ENCODE measurements at regions not wholly inside any gene's neighbourhood (a gene's known extent, or its start where the extent isn't known, plus 50 kb on each side); places are given as distances from the start of the nearest gene placed in this dataset.
"Not testable (repeated sequence)": the region's sequence is repeated elsewhere in the genome, so short reads cannot be mapped to it uniquely, and the experiment has no call there.

DNA sequence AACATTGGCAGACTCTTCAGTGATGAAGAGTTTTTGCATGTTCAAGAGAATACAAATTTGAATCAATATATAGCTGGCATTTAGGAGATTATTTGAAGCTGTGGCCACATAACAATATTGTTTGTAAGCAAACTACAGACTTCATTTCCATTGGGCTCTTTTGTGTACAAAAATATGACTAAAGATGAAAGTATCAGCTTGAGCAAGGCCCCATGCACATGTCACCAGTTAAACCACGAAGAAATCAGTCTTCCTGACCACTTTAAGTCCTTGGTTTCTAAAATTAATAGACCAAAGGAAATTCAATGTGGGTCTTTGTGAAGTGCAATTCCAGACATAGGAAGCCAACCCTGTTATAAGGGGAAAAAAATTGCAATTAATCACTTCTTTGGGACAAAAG is 1664.6 kb upstream of the ADGRL3 start:
- no peaks in the 10 kb centered on the region for H3K4me1 ChIP-seq (ENCODE audit: control insufficient read depth, insufficient read depth, low read length)
- H3K27ac ChIP-seq (ENCODE audit: insufficient read depth, low read depth, low read length, poor library complexity, severe bottlenecking): no peak overlapping the region
- no peak overlapping the region for H3K4me3 ChIP-seq (ENCODE audit: insufficient read depth, low read depth, low read length)
- WGBS, 2 experiments: 100% methylated on average over 1 of the region's 1 CpG
- no peaks in the 10 kb centered on the region for H3K36me3 ChIP-seq (ENCODE audit: control insufficient read depth, insufficient read depth, low read length)
- H3K27me3 ChIP-seq (ENCODE audit: control insufficient read depth, insufficient read depth, low read length, poor library complexity, severe bottlenecking): no peaks in the 10 kb centered on the region
- H3K9me3 ChIP-seq (ENCODE audit: control insufficient read depth, low read length): no peaks in the 10 kb centered on the region

DNA sequence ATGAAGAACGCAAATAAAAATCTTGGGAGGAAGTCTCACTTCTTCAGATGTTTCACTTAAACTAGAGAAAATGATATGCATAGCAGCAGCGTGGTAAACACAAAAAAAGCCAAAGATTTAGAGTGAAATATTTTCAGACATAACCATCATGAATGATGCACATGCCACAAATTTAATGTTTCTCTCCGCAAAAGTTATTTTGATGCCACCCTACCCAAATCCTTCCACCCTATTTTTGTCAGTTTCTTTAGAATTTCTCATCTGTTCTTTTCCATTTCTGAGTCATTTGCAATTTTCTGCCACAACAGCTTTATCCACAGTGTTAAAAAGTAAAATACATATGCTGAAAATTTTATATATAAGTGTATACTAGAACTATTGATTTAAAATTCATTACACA is 1663.7 kb upstream of the ADGRL3 start:
- Histone ChIP-seq H3K9me3 (ENCODE audit: control insufficient read depth, low read length) (no peaks in the 10 kb centered on the region), H3K36me3 (ENCODE audit: control insufficient read depth, insufficient read depth, low read length) (no peaks in the 10 kb centered on the region), H3K27me3 (ENCODE audit: control insufficient read depth, insufficient read depth, low read length, poor library complexity, severe bottlenecking) (no peaks in the 10 kb centered on the region), H3K4me1 (ENCODE audit: control insufficient read depth, insufficient read depth, low read length) (no peaks in the 10 kb centered on the region), H3K27ac (ENCODE audit: insufficient read depth, low read depth, low read length, poor library complexity, severe bottlenecking) (no peak overlapping the region), H3K4me3 (ENCODE audit: insufficient read depth, low read depth, low read length) (no peak overlapping the region)
- 93 to 95% methylated on average over 3 of the region's 3 CpGs for WGBS, 2 experiments

DNA sequence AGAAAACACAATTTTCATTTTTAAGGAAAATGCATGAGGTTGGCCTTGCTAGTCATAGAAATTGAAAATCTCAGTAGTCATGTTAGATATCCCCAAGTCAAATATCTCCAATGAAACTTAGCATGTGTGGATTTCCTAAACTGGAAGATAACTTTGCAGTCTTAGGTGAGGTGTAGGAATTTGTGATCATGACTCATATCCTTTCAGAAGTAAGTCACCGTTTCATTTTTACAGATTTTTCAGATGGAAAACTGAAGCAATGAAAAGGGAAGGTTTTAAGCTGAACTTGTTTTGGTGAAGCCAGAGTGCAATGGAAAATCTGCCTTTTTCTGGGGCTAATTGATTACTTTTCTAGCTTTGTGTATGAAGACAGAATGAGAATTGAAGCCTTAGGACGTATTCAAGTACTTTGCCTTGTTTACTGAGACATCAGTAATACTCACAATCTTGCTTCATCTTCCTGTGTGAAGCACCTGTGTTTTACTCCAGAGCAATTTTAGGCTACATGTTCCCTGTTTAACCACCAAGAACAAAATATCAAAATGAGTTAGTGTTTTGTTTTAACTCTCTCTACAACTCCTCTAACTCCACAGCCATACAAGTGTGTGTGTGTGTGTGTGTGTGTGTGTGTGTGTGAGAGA is 1662.8 kb upstream of the ADGRL3 start:
- WGBS, 2 experiments: 95 to 97% methylated on average over 2 of the region's 2 CpGs
- no peaks in the 10 kb centered on the region for H3K27me3 ChIP-seq (ENCODE audit: control insufficient read depth, insufficient read depth, low read length, poor library complexity, severe bottlenecking)
- H3K36me3 ChIP-seq (ENCODE audit: control insufficient read depth, insufficient read depth, low read length): no peaks in the 10 kb centered on the region
- no peak overlapping the region for H3K27ac ChIP-seq (ENCODE audit: insufficient read depth, low read depth, low read length, poor library complexity, severe bottlenecking)
- H3K4me1 ChIP-seq (ENCODE audit: control insufficient read depth, insufficient read depth, low read length): no peaks in the 10 kb centered on the region
- H3K9me3 ChIP-seq (ENCODE audit: control insufficient read depth, low read length): no peaks in the 10 kb centered on the region
- no peak overlapping the region for H3K4me3 ChIP-seq (ENCODE audit: insufficient read depth, low read depth, low read length)

DNA sequence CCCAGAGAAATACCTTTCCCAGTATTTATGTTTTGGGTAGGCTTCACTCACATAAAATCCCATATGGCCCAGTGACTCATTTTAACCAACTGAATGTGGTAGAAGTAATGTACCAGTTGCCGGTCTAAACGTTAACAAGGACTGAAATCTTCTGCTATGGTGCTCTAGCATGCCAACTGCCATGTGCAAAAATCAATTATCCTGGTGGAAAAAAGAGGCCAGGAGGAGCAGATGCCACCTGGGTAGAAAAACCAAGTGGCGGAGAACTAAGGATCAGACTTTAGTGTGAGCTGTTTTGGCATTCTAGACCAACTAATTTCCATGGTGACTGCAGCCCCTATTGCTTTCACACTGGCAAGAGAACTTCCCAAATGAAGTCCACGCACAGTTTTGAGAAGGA is 1660.7 kb upstream of the ADGRL3 start:
- H3K36me3 ChIP-seq (ENCODE audit: control insufficient read depth, insufficient read depth, low read length): no peaks in the 10 kb centered on the region
- no peaks in the 10 kb centered on the region for H3K4me1 ChIP-seq (ENCODE audit: control insufficient read depth, insufficient read depth, low read length)
- H3K9me3 ChIP-seq (ENCODE audit: control insufficient read depth, low read length): no peaks in the 10 kb centered on the region
- 94 to 98% methylated on average over 3 to 4 of the region's 4 CpGs for WGBS, 2 experiments
- H3K27ac ChIP-seq (ENCODE audit: insufficient read depth, low read depth, low read length, poor library complexity, severe bottlenecking): no peak overlapping the region
- H3K4me3 ChIP-seq (ENCODE audit: insufficient read depth, low read depth, low read length): no peak overlapping the region
- no peaks in the 10 kb centered on the region for H3K27me3 ChIP-seq (ENCODE audit: control insufficient read depth, insufficient read depth, low read length, poor library complexity, severe bottlenecking)

DNA sequence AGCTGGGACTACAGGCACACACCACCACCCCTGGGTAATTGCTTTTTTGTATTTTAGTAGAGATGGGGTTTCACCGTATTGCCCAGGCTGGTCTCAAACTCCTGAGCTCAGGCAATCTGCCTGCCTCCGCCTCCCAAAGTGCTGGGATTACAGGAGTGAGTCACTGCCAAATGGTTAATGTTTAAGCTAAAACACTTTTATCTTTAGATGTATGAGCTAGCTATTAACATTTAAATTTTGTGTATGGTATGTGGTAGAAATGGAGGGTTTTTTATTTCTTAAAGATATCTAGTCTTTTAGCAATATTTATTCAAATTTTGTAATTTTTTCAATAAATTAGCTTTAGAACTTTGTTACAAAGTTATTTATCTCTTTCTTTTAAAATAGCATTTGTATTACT is 1659.8 kb upstream of the ADGRL3 start:
- Histone ChIP-seq H3K27me3 (ENCODE audit: control insufficient read depth, insufficient read depth, low read length, poor library complexity, severe bottlenecking) (no peaks in the 10 kb centered on the region), H3K27ac (ENCODE audit: insufficient read depth, low read depth, low read length, poor library complexity, severe bottlenecking) (no peak overlapping the region), H3K4me3 (ENCODE audit: insufficient read depth, low read depth, low read length) (no peak overlapping the region), H3K9me3 (ENCODE audit: control insufficient read depth, low read length) (no peaks in the 10 kb centered on the region), H3K36me3 (ENCODE audit: control insufficient read depth, insufficient read depth, low read length) (no peaks in the 10 kb centered on the region), H3K4me1 (ENCODE audit: control insufficient read depth, insufficient read depth, low read length) (no peaks in the 10 kb centered on the region)
- 91 to 93% methylated on average over 2 of the region's 2 CpGs for whole genome bisulfite sequencing, 2 experiments

DNA sequence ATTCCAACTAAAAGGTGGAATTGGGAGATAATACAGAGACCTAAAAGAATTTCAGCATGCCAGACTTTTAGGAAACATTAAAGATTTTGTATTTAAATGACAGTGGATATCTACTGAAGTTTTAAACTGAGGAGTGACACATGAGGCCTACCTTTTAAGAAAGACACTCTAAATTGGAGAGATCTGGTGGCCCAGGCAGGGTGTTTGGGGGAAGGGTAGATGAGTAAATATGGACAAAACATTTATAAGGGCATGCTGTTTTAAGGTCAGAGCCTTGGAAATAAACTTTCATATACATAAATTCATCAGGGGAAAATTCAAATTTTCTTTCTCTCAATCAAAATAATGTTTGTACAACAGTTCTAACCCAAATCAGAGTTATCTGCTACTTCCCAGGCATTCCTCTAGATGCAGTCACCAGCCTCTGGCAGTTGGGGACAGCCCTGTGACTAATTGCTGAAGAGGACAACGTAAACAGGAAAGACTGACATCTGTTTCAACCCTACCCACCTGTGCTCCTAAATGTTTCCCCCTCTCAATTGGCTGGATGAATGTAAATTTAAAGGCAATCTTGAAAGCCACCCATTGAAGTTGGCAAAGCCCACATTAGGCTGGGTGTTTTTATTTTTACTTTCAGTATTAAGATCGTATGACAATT is 1646.9 kb upstream of the ADGRL3 start:
- Histone ChIP-seq H3K27ac (ENCODE audit: insufficient read depth, low read depth, low read length, poor library complexity, severe bottlenecking) (no peak overlapping the region), H3K4me3 (ENCODE audit: insufficient read depth, low read depth, low read length) (no peak overlapping the region)
- 77 to 83% methylated on average over 1 to 2 of the region's 2 CpGs for WGBS, 2 experiments

DNA sequence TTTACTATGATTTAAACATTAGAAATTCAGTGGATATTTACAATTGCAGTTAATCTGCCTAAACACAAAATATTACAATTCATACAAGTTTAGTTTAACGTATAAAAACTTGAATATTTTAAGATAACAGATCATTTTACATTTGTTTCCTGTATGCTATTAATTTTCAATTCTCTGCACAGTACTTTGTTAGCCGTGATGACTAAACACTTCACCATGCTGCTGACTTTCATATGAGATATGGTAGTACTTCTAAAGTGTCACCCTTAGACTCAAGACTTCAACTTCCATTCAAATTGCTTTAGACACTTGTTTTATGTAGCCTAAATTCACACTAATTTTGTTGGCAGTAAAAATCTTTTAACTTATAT is 1646.4 kb upstream of the ADGRL3 start:
- no peak overlapping the region for H3K4me3 ChIP-seq (ENCODE audit: insufficient read depth, low read depth, low read length)
- H3K9me3 ChIP-seq (ENCODE audit: control insufficient read depth, low read length): no peaks in the 10 kb centered on the region
- H3K27ac ChIP-seq (ENCODE audit: insufficient read depth, low read depth, low read length, poor library complexity, severe bottlenecking): no peak overlapping the region
- no peaks in the 10 kb centered on the region for H3K27me3 ChIP-seq (ENCODE audit: control insufficient read depth, insufficient read depth, low read length, poor library complexity, severe bottlenecking)
- 100% methylated on average over 2 of the region's 2 CpGs; no CpG with 5 or more reads in 1 of the 2 experiments for WGBS, 2 experiments
- H3K36me3 ChIP-seq (ENCODE audit: control insufficient read depth, insufficient read depth, low read length): no peaks in the 10 kb centered on the region
- H3K4me1 ChIP-seq (ENCODE audit: control insufficient read depth, insufficient read depth, low read length): no peaks in the 10 kb centered on the region

More for the DNA sequence above, 1646.9 kb upstream of the ADGRL3 start:
- no peaks in the 10 kb centered on the region for H3K9me3 ChIP-seq (ENCODE audit: control insufficient read depth, low read length)
- H3K4me1 ChIP-seq (ENCODE audit: control insufficient read depth, insufficient read depth, low read length): no peaks in the 10 kb centered on the region
- H3K36me3 ChIP-seq (ENCODE audit: control insufficient read depth, insufficient read depth, low read length): no peaks in the 10 kb centered on the region
- no peaks in the 10 kb centered on the region for H3K27me3 ChIP-seq (ENCODE audit: control insufficient read depth, insufficient read depth, low read length, poor library complexity, severe bottlenecking)

DNA sequence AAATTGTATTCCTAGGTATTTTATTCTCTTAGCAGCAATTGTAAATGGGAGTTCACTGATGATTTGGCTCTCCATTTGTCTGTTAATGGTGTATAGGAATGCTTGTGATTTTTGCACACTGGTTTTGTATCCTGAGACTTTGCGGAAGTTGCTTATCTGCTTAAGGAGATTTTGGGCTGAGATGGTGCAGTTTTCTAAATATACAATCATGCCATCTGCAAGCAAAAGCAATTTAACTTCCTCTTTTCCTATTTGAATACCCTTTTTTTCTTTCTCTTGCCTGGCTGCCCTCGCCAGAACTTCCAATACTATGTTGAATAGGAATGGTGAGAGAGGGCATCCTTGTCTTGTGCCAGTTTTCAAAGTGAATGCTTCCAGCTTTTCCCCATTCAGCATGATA is 1643.9 kb upstream of the ADGRL3 start:
- H3K4me3 ChIP-seq (ENCODE audit: insufficient read depth, low read depth, low read length); H3K9me3 ChIP-seq (ENCODE audit: control insufficient read depth, low read length); H3K27me3 ChIP-seq (ENCODE audit: control insufficient read depth, insufficient read depth, low read length, poor library complexity, severe bottlenecking); H3K4me1 ChIP-seq (ENCODE audit: control insufficient read depth, insufficient read depth, low read length); H3K27ac ChIP-seq (ENCODE audit: insufficient read depth, low read depth, low read length, poor library complexity, severe bottlenecking); H3K36me3 ChIP-seq (ENCODE audit: control insufficient read depth, insufficient read depth, low read length): not testable (repeated sequence)
- 94 to 100% methylated on average over 2 of the region's 2 CpGs for whole genome bisulfite sequencing, 2 experiments

DNA sequence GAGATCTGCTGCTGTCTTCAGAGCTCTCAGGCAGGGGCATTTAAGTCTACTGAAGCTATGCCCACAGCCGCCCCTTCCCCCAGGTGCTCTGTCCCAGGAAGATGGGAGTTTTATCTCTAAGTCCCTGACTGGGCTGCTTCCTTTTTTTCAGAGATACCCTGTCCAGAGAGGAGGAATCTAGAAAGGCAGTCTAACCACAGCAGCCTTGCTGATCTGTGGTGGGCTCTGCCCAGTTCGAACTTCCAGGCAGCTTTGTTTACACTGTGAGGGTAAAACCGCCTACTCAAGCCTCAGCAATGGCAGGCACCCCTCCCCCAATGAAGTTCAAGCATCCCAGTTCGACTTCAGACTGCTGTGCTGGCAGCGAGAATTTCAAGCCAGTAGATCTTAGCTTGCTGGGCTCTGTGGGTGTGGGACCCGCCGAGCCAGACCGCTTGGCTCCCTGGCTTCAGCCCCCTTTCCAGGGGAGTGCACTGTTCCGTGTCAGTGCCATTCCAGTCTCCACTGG is 1639.9 kb upstream of the ADGRL3 start:
- H3K4me1 ChIP-seq (ENCODE audit: control insufficient read depth, insufficient read depth, low read length); H3K9me3 ChIP-seq (ENCODE audit: control insufficient read depth, low read length); H3K27ac ChIP-seq (ENCODE audit: insufficient read depth, low read depth, low read length, poor library complexity, severe bottlenecking); H3K4me3 ChIP-seq (ENCODE audit: insufficient read depth, low read depth, low read length); H3K27me3 ChIP-seq (ENCODE audit: control insufficient read depth, insufficient read depth, low read length, poor library complexity, severe bottlenecking); H3K36me3 ChIP-seq (ENCODE audit: control insufficient read depth, insufficient read depth, low read length): not testable (repeated sequence)
- WGBS, 2 experiments: 74 to 75% methylated on average over 9 of the region's 9 CpGs

DNA sequence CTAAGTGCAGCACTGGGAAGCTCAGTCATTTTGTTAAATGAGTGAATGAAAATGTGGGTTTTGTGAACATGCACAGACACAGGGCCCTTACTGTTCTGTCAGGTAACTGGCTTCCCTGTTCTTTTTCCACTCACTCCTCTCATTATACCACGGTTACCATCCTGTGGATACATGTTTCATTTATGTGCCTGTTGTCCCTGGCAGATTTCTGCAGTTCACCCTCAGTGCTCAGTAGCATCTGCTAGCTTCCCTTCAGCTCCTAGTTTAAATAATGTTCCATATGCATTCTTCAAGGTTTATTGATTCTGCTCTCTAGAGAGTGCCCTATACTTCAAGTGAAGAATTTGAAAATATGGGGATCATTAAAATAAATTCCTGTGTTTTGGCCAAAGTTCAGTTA is 1634.3 kb upstream of the ADGRL3 start:
- Histone ChIP-seq H3K9me3 (ENCODE audit: control insufficient read depth, low read length) (no peaks in the 10 kb centered on the region), H3K4me1 (ENCODE audit: control insufficient read depth, insufficient read depth, low read length) (no peaks in the 10 kb centered on the region), H3K36me3 (ENCODE audit: control insufficient read depth, insufficient read depth, low read length) (no peaks in the 10 kb centered on the region), H3K4me3 (ENCODE audit: insufficient read depth, low read depth, low read length) (no peak overlapping the region), H3K27me3 (ENCODE audit: control insufficient read depth, insufficient read depth, low read length, poor library complexity, severe bottlenecking) (no peaks in the 10 kb centered on the region), H3K27ac (ENCODE audit: insufficient read depth, low read depth, low read length, poor library complexity, severe bottlenecking) (no peak overlapping the region)
- WGBS, 2 experiments: 87 to 93% methylated on average over 1 of the region's 1 CpG

Data from ectodermal cell (in vitro differentiated cells).